GM18867 (cell line): ENCODE measurements at regions not wholly inside any gene's neighbourhood (a gene's known extent, or its start where the extent isn't known, plus 50 kb on each side); places are given as distances from the start of the nearest gene placed in this dataset.

Experiments used
- ATAC-seq: cut with Tn5 transposase; IDR thresholded peaks from one replicate; pipeline ENCODE4 v1.9.1; 2021; ENCODE audit warnings: mild to moderate bottlenecking, moderate library complexity; ENCODE audit not compliant: unreplicated experiment

DNA sequence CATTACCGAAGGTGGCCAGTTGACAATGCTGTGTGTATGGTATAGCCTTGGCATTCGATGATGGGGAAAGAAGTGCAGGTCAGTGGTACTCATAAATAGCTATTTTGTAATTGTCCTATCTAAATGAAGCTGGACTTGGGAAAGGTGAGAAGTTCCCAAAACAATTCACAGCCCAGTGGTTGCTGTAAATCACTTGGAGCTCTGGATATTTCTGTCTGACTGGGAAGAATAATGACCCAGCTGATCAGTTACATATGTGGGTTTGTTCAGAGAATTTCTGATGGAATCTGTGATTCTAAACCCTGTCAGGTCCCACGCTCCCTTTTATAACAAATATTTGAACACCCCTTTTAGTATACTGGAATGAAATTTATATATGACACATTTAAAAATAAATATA, 133.9 kb upstream of the PFN2 start:
- ATAC-seq: no peak

DNA sequence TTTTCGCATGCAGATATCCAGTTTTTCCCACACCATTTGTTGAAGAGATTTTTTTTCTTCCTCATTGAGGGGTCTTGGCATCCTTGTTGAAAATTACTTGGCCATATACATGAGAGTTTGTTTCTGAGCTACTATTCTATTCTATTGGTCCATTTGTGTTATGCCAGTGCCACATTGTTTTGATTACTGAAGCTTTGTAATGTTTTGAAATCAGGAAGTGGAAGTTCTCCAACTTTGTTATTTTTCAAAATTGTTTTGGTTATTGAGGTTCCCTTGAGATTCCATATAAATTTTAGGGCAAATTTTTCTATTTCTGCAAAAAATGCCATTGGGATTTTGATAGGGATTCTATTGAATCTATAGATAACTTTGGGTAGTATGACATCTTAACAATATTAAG, 130.3 kb upstream of the PFN2 start:
- no peak for ATAC-seq

DNA sequence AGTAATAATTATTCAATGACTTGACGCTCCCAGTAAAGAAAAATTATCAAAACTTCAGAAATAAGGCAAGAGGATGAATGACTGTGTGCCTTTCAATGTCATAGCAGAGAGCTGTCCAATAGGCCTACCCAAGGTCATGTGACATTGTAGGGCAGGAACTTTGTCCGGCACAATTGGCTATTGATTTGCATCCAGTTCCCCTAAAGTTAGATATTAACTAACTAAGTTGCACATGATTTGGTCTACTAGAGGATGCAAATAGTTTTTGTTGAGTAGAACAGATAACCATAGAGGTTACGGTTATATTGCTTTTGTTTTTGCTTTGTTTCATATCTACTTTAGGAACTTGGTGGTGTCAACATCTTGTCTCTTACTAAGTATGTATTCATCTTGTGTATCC, 127.9 kb upstream of the PFN2 start:
- ATAC-seq: peak; percentile 54

DNA sequence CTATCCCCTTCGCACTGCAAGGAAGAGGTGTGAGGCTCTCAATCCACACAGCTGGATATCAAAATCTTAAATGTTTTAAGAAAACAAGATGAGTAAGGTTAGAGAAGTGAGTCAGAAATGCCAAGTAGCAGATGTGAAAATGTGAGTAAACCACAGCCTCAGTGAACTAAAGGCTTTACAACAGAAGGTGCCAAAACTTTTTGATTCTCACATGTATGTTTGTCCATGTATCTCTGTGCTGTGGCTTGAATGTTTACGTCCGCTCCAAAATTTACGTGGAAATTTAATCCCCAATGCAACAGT, 126.8 kb upstream of the PFN2 start:
- peak; percentile 58 for ATAC-seq

DNA sequence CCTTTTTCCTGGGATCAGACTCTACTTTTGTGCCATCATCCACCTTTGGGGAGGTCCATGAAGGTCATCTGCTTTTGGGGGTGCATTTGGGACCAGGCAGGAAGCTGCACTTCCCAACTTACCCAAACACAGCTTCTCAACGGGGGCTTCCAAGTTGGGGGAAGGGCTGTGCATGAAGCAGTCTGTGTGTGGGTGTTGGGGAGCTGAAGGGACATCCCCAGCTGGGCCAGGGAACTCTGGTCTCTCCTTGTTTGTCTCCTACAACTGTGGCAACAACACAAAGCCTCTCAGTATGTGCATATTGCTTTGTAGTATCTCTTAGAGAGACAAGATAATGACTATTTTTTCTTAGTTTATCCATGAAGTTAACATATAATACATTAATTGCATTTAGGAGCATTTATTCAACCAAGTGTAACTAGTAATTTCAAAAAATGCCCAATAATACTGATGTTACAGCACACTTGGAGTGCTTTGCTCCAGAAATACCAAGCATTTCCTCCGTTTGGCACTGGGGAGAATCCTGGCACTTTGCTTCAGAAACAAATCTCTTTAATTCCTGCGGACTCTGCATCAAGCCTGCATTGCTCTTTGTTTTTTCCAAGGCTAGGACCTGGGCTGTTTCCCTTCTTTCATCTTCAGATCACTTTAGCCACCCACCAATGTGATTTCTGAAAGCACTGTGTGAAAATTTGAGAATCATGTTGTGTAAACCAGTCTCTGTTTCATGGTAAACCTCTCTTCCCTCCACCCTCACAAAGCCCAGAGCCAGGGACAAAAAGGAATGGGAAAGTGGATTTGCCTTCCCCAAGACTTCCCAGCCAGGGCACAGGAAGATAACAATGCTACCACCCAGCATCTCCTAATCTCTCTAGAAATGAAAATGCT, 126.2 kb upstream of the PFN2 start:
- no peak for ATAC-seq

DNA sequence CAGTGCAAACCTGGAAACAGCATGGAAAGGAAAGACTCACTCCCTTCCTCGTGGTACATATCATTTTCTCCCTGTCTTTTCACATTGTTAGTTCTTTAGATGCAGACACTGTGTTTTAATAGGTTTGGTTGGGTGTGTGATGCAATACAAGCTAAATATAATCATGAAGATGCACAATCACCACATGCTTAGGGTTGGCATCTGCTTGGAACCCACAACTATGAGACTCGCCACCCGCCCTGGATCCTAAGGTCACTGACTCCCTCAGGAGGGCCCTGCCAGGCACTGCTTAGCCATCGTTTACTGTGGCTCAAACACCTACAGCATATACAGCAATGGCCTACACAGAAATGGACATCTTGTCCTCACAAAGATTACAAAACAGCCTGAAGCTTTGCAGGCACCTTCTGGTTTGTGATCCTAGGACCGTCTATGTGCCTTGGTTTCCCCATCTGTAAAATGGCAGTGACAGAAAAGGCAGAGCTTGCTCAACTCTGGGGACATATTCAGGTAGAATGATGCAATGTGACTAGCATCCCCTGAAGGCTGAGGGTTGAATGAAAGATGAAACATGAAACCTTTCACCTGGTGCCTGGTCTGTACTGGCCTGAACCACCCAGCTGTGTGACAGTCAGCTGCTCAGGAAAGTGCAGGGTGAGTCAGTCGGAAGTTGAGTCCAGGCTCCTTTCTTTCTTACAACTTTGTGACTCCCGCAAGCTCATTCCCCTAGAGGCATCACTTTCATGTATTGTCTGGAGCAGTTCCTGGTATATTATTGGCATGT, 123.6 kb upstream of the PFN2 start:
- peak; percentile 60 for ATAC-seq

DNA sequence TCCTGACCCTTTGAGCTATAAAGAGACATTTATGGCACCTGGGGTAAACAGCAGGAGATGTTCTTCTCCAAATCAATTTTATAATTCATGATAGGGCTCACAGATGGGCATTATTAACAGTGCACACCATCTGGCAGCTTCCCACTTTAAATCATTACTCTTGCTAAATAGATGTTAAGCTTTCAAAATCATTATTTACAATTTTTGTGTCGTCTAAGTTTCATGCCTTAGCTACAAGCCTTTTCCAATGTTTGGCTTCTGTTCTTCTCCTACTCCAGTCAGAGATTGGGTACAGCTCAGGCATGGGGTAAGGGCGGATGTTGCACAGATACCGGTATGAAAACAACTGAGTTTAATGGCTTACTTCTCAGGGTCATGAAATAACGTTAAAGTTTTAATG, 120.9 kb upstream of the PFN2 start:
- no peak for ATAC-seq

DNA sequence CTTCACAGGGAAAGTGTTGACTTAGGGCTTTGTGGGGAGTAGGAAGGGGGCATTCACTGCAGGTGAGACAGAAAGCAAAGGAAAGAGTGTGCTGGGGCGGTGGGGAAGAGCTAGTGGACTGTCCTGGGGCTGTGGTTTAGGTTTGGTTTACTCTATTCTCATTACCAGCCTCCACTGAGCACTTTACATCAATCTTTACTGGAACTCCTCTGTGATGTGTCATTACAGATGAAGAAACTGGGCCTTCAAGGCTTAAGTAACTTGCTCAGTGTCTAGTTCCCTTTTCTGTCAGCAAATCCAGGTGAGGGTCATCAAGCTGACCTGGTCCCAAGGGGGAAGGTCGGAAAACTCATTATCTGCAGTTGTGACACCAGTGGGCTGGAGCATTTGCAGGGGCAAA, 120.2 kb upstream of the PFN2 start:
- no peak for ATAC-seq

DNA sequence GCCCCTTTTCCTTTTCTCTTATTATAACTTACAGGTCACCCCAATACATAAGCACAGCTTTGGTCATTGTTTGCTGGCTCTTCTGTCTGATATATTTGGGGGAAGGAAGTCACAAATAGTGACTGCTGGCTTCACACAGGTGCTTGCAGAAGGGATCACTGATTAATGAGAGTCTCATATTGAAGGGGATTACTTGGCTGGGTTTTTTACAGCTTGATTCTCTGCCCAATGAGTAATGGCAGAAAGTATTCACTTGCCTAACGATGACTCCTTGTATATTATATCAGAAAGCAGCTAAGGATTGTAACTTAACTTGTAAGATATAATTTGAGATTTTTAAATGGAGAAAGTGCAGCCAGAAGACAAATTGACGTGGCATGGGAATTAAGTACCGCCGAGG, 119.3 kb upstream of the PFN2 start:
- no peak for ATAC-seq

DNA sequence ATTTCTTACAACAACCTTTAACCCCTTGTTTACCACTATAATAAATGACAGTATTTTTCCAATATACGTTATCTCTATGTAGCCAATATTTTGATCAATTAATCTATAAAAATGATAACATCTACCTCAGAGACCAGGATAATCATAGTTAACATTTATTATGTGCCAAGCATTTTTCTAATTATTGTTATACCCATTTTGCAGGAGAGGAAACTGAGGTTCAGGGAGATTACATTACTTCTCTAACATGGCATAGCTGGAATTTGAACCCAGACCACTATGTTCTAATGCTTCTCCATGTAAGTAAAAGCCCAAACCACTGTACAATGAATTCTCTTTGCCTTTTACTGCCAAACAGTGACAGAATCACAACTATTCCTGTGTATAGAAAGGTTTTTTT, 113.4 kb upstream of the PFN2 start:
- no peak for ATAC-seq

DNA sequence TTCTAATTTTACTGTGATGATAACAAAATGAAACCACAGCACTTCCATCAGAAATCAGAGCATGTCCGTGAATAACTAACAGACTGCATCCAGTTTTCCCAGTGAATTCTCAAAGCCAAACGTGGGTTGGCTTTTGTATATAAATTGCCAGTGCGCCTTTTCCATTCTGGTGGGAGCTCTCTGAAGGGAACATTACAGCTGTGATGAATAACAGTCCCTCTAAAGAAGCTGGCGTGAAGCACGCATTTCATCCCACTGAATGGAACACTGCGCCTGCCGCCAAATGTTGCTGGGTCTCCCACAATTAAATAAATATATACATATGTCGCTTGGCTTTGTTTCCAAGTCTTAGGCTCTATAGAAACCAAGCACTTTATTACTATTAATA, 113.0 kb upstream of the PFN2 start:
- no peak for ATAC-seq

DNA sequence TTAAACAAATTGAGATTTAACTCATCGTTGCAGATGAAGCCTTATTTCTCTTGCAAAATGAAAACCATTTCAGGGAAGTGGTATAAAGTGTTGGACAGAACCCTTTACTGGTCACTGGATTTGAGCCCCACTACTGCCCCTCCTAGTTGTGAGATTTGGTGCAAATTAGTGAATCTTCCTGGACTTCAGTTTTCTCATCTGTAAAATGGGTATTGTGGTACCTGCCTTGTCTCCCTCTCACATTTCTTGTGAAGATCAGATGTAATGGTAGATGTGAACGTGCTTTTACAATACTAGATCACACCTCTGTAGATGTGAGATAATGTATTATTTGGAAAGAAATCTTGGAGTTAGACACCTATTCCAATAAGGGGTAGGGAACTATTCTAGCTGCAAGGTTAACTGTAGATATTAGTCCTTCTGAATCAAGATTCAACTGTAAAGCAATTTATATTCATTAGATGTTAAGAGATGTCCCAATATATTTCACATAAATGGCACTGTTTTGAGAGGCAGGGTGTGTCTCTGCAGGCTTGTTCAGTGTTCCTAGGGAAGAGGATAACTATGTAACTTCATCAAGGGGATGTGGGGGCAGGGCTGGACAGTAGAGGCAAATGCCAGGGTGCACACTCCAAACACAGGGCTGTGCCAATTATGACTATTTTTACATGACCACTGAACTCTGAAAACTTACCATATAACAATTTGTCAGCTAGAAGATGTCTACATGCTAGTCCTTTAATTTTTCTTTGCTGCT, 112.4 kb upstream of the PFN2 start:
- no peak for ATAC-seq

DNA sequence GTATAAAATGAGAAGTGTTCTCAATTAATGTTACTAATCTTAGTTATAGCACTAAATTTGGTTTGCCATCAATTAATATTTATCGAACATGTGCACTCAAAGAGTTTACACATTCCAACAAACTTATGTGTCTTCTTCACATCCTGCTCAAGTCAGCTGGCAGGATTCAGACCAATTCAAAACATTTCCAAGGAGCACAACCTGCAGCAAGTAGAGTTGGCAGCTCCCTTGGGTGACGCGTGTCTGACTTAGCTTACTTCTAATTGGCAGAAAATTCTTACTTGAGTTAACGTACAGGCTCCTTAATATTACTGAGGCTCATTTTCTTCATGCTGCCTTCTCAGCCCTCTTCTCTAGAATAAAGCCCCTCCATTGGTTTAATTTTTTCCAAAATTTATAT, 110.4 kb upstream of the PFN2 start:
- ATAC-seq: no peak

DNA sequence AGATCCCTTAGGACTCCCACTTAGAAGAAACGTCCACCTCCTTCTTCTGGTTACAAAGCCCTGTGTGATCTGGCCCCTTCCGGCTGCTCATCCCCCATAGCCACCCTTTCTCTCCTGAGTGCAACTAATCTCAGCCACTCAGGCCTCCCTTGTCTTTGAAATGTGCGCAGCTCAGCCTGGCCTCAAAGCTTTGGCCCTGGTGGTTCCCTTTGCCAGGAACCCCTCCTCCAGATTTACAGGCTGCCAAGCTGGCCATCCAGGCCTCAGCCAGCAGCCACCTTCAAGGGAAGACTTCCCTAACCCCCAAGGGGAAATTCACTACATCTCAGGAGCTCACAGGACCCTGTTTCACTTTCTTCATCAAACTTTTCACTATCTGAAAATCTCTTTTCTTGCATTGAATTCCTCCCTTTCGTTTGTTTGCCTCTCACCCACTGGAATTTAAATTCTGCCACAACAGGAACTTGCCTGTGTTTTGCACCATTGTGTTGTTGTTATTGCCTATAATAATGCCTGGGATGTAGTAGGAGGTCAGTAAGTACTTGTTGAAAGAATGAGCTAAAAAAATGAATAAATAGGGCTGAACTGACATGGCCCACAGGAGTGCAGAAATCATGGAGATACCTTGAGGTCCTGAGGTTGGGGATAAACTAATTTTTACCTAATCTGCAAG, 109.5 kb upstream of the PFN2 start:
- ATAC-seq: no peak

DNA sequence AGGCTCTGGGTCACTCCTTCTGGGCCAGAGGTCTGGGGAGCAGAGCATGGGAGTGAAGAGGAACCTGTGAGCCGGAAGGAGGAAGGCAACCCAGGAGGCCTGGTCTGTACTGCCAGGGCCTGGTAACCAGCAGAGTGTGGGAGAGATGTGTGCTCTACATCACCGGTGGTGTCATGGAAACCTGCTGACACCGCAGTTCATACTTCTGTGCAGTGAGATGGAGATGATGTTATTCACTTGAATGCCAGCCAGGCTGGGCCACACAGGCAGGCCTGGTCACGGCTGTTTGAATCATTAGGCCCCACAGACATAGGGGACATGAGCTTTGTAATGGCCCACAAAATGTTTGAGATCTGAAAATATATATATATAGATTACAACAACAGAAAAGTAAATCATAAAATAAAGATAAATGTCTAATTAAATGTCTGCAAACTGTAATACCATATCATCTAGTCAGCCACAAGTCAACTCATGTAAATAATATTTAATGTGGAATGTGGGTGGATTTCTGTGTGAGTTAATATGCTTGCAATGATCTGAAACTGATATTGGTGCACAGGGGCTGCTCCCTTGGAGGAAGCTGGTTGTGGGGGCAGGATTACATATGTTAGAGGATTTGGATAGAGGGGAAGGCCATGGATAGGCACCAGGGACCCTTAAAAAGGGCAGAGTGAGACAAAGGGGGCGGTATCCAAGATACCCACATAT, 108.5 kb upstream of the PFN2 start:
- ATAC-seq: no peak

DNA sequence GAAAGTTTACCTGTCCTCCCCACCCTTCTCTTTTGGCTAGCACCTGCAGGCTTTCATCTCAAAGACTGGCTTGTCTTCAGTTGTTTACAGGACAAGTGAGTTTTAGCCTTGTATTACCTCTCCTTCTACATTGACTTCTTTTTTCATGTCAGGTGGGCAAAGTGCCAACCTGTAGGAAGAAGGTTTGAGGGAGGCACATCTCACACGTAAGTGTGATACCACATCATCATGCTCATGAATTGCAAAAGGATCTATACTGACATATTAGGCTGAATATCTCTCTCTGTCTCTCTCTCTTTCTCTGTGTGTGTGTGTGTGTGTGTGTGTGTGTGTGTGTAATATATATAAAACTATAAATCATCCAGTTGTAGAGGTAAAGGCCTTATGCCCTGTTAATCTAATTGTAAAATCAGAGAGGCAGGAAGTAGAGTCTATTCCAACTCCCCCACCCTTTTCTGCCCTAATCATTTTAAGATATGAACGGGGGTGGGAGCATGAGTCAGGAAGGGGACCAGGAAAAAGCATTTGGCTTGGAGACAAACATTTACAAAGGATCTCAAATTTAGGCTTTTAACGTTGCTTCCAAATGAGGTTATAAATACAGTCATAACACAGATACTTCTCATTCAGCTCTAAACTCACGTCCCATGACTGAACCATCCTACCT, 107.0 kb upstream of the PFN2 start:
- no peak for ATAC-seq

DNA sequence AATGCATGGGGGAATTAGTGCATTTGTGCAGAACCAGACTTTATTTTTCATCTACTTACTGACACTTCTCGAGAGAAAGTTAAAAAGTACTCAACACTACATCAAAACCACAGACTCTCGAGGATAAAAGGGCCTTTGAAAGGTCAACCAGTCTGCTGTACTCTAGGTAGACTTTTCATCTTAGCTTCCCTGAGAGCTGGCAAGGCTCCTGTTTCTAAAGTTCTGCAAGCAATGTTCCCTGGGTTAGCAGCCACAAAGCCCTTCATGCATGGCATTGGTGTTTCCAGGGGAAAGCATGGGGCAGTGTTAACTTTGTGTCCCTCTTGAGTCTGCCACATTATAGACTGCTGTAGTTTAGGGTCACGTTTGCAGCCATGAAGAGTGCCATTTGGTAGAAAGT, 106.4 kb upstream of the PFN2 start:
- no peak for ATAC-seq

DNA sequence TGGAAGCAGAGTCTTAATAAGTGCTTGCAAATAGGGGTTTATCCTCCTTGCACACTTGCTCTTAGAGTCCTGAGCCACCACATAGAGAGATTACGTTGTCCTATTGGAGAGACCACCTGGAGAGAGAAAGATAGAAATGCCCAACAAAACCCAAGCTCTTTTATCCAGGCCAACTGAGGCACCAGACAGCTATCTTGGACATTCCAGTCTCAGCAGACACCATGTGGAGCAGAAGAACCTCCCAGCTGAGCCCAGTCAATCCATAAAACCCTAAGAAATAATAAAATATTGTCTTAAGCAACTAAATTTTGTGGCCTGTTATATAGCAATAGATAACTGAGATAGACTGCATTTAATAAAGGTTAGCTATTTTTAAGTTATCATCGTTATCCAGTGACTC, 105.7 kb upstream of the PFN2 start:
- ATAC-seq: no peak

DNA sequence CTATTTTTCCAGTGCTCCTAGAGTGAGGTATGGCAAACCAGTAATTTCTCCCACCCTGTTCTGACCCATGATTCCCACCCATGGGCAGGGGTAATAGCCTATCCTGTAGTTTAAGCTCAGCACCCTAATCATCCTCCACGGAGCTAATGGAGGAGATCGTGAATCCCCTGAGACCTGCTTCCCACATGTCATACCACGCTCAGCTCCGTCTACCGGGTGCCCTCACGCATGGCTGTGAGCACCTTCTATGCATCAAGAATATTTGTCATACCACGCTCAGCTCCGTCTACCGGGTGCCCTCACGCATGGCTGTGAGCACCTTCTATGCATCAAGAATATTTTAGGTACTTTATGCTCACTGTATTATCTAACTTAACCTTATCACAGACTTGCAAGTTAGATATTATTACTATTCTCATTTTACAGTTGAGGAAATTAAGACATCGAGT, 104.7 kb upstream of the PFN2 start:
- ATAC-seq: no peak
